Left ventricle myocardium inferior (tissue), 1 donor: ENCODE measurements at regions not wholly inside any gene's neighbourhood (a gene's known extent, or its start where the extent isn't known, plus 50 kb on each side); places are given as distances from the start of the nearest gene placed in this dataset.

Experiments
- DNase-seq: peaks from one replicate; pipeline ENCODE4 v3.0.0-alpha.2; 2020
- H3K27ac ChIP-seq: fragments of 200-600 bp; replicated peaks from 2 replicates; pipeline ENCODE4 v1.8.0; 2021
- H3K27me3 ChIP-seq: fragments of 200-600 bp; 2 replicates; pipeline ENCODE4 v1.8.0; 2021; ENCODE audit warnings: low read depth
- H3K36me3 ChIP-seq: fragments of 200-600 bp; 2 replicates; pipeline ENCODE4 v1.8.0; 2021
- H3K4me1 ChIP-seq: fragments of 200-600 bp; 2 replicates; pipeline ENCODE4 v1.8.0; 2021
- H3K4me3 ChIP-seq: fragments of 200-600 bp; 2 replicates; pipeline ENCODE4 v1.8.0; 2021; ENCODE audit warnings: mild to moderate bottlenecking, moderate library complexity
- H3K9me3 ChIP-seq: fragments of 200-600 bp; replicated peaks from 2 replicates; pipeline ENCODE4 v1.8.0; 2021
- intact Hi-C: fragments of 100-400 bp; cut with micrococcal nuclease; formaldehyde crosslinking; loops from one replicate; pipeline ENCODE4 v1.11.0; 2022
- TF ChIP-seq, protein P1 (sequence below): fragments of 200-600 bp; IDR thresholded peaks from 2 replicates; pipeline ENCODE4 v1.8.0; 2021; ENCODE audit warnings: antibody characterized with exemption, mild to moderate bottlenecking, borderline replicate concordance
- donor health status: DM: no; HTN: yes; CAD: no; lungs with severe emphysema.

GRCh38 chr12:47017041-47017713 is 62.2 kb upstream of the PCED1B start:
- no peaks in the 10 kb centered on the region for H3K36me3 ChIP-seq
- H3K9me3 ChIP-seq = no peaks in the 10 kb centered on the region
- no peak for DNase-seq
- peaks cover 2% of the 10 kb centered on the region for H3K27me3 ChIP-seq
- H3K27ac ChIP-seq = no peak overlapping the region
- TF ChIP-seq, protein P1, sequence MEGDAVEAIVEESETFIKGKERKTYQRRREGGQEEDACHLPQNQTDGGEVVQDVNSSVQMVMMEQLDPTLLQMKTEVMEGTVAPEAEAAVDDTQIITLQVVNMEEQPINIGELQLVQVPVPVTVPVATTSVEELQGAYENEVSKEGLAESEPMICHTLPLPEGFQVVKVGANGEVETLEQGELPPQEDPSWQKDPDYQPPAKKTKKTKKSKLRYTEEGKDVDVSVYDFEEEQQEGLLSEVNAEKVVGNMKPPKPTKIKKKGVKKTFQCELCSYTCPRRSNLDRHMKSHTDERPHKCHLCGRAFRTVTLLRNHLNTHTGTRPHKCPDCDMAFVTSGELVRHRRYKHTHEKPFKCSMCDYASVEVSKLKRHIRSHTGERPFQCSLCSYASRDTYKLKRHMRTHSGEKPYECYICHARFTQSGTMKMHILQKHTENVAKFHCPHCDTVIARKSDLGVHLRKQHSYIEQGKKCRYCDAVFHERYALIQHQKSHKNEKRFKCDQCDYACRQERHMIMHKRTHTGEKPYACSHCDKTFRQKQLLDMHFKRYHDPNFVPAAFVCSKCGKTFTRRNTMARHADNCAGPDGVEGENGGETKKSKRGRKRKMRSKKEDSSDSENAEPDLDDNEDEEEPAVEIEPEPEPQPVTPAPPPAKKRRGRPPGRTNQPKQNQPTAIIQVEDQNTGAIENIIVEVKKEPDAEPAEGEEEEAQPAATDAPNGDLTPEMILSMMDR = no peak
- intact Hi-C loops = no loop called here
- H3K4me3 ChIP-seq = no peak overlapping the region
- H3K4me1 ChIP-seq = no peaks in the 10 kb centered on the region

GRCh38 chr12:47017901-47018475 is 61.4 kb upstream of the PCED1B start:
- DNase-seq = no peak
- TF ChIP-seq, protein P1 = no peak
- H3K9me3 ChIP-seq = no peaks in the 10 kb centered on the region
- no peak overlapping the region for H3K27ac ChIP-seq
- no peaks in the 10 kb centered on the region for H3K36me3 ChIP-seq
- no peaks in the 10 kb centered on the region for H3K4me1 ChIP-seq
- peaks cover 2% of the 10 kb centered on the region for H3K27me3 ChIP-seq
- intact Hi-C loops = no loop called here
- no peak overlapping the region for H3K4me3 ChIP-seq

GRCh38 chr12:47020211-47020821 is 59.1 kb upstream of the PCED1B start:
- TF ChIP-seq, protein P1 = no peak
- Histone ChIP-seq H3K27ac (no peak overlapping the region), H3K4me1 (no peaks in the 10 kb centered on the region), H3K36me3 (no peaks in the 10 kb centered on the region), H3K9me3 (no peaks in the 10 kb centered on the region), H3K4me3 (no peak overlapping the region), H3K27me3 (peaks cover 2% of the 10 kb centered on the region)
- intact Hi-C loops = no loop called here
- no peak for DNase-seq

GRCh38 chr12:47021298-47021697 is 58.1 kb upstream of the PCED1B start:
- peaks cover 2% of the 10 kb centered on the region for H3K27me3 ChIP-seq
- TF ChIP-seq, protein P1 = peak; percentile 76
- no peak for DNase-seq
- H3K36me3 ChIP-seq = no peaks in the 10 kb centered on the region
- intact Hi-C loops = no loop called here
- no peaks in the 10 kb centered on the region for H3K9me3 ChIP-seq
- H3K4me1 ChIP-seq = no peaks in the 10 kb centered on the region
- no peak overlapping the region for H3K27ac ChIP-seq
- no peak overlapping the region for H3K4me3 ChIP-seq

DNA sequence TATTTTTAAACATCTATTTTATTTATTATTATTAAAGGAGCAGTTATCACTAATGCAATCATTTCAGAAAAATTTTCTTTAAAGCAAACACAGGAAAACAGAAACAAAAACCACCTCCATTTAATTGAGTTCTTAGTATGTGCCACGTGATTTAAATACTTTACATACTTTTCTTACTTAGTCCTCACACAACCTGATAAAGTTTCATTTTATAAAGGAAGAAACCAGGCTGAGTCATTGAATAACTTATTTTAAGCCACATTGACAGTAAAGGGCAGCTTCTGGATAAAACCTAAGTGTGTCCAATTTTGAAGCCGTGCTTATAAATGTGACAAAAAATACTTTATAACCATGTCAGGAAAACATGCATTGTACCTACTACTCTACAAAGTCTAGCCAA is 57.1 kb upstream of the PCED1B start:
- no peak for DNase-seq
- intact Hi-C loops = no loop called here
- Histone ChIP-seq H3K36me3 (no peaks in the 10 kb centered on the region), H3K9me3 (no peaks in the 10 kb centered on the region), H3K4me1 (no peaks in the 10 kb centered on the region), H3K27me3 (peaks cover 2% of the 10 kb centered on the region), H3K27ac (no peak overlapping the region), H3K4me3 (no peak overlapping the region)
- TF ChIP-seq, protein P1 = no peak
